ENCODE measurements at regions not wholly inside any gene's neighbourhood (a gene's known extent, or its start where the extent isn't known, plus 50 kb on each side); places are given as distances from the start of the nearest gene placed in this dataset.

DNA sequence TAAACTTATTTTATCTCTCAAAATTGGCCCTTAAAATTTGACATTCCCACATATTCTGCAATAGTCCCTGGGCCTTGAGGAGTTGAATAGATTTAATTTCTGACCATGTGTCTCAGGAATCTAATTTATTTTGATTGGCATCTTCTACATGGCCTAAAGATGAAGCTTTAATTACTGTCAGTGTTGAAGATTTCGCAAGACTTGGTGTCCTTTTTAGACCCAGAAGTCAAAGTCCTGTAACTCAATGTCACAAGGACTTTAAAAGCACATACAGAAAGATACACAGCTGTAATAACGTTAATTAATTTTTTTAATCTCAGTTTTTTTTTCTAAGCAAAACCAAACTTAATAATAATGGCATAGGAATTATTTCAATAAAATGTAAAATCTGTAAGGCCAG is 163.9 kb downstream of the SUCNR1 start:
- Histone ChIP-seq H3K14ac (ENCODE audit: insufficient read depth, low read length) (no peak overlapping the region), H3K23me2 (ENCODE audit: insufficient read length, low read depth, low read length, poor library complexity, severe bottlenecking) (no peaks in the 10 kb centered on the region), H3T11ph (ENCODE audit: low read length) (no peak overlapping the region), H2BK12ac (ENCODE audit: insufficient read length, low read depth, low read length) (no peak overlapping the region), H3K4me1 (ENCODE audit: insufficient read depth, low read length) (no peaks in the 10 kb centered on the region), H3K23ac (ENCODE audit: insufficient read length, low read depth, low read length) (no peak overlapping the region), H3K9me3 (ENCODE audit: control insufficient read depth, low read depth, low read length) (peaks cover 5% of the 10 kb centered on the region), H3K18ac (ENCODE audit: insufficient read length, low read depth, low read length) (no peak overlapping the region), H2AK5ac (ENCODE audit: insufficient read length, low read length) (no peak overlapping the region), H3K79me2 (ENCODE audit: insufficient read depth, low read length) (no peaks in the 10 kb centered on the region), H4K5ac (ENCODE audit: insufficient read length, low read depth, low read length) (no peak overlapping the region), H2BK5ac (ENCODE audit: insufficient read length, low read length) (no peak overlapping the region), H3K27ac (ENCODE audit: insufficient read length, low read depth, low read length) (no peak overlapping the region), H3K56ac (ENCODE audit: insufficient read length, low read depth, low read length) (no peak overlapping the region), H3K27me3 (ENCODE audit: insufficient read depth, low read length) (no peaks in the 10 kb centered on the region), H3K4ac (ENCODE audit: low read depth, low read length) (no peak overlapping the region), H2BK20ac (ENCODE audit: low read depth, low read length, poor library complexity, severe bottlenecking) (no peak overlapping the region), H2AFZ (ENCODE audit: low read length) (no peak overlapping the region), H2BK15ac (ENCODE audit: low read depth, low read length) (no peak overlapping the region), H3K79me1 (ENCODE audit: insufficient read depth, low read depth, low read length, poor library complexity, severe bottlenecking) (no peaks in the 10 kb centered on the region), H4K91ac (ENCODE audit: insufficient read length, low read depth, low read length) (no peak overlapping the region), H4K8ac (replicated peaks; ENCODE audit: insufficient read length, low read depth, low read length) (no peak overlapping the region), H4K20me1 (ENCODE audit: control insufficient read depth, insufficient read depth, insufficient read length) (no peaks in the 10 kb centered on the region), H3K4me2 (ENCODE audit: insufficient read depth, insufficient read length, low read length) (no peak overlapping the region), H2BK120ac (ENCODE audit: low read depth, low read length, poor library complexity, severe bottlenecking) (no peak overlapping the region), H3K9ac (ENCODE audit: extremely low read depth, insufficient read length, low read length) (no peak overlapping the region)
- no peak for DNase-seq
- WGBS (ENCODE audit: extremely low coverage, insufficient read length, low lambda C conversion rate): no CpG with 5 or more reads among the region's 2 CpGs
- Mint-ChIP-seq H3K27me3 (ENCODE audit: low read depth) (no peaks in the 10 kb centered on the region), H3K9me3 (peaks cover 41 to 42% of the 10 kb centered on the region in 2 experiments), H3K4me1 (peaks cover 0 to 4% of the 10 kb centered on the region in 2 experiments; a peak in 1 of 4 replicates), H3K36me3 (ENCODE audit: insufficient read depth in 1 of 3, low read depth in 3 of 3) (peaks cover 10 to 28% (median 16%) of the 10 kb centered on the region in 3 experiments), H3K27ac (no peak overlapping the region), H3K4me3 (no peak overlapping the region)
- TF ChIP-seq, protein P1, sequence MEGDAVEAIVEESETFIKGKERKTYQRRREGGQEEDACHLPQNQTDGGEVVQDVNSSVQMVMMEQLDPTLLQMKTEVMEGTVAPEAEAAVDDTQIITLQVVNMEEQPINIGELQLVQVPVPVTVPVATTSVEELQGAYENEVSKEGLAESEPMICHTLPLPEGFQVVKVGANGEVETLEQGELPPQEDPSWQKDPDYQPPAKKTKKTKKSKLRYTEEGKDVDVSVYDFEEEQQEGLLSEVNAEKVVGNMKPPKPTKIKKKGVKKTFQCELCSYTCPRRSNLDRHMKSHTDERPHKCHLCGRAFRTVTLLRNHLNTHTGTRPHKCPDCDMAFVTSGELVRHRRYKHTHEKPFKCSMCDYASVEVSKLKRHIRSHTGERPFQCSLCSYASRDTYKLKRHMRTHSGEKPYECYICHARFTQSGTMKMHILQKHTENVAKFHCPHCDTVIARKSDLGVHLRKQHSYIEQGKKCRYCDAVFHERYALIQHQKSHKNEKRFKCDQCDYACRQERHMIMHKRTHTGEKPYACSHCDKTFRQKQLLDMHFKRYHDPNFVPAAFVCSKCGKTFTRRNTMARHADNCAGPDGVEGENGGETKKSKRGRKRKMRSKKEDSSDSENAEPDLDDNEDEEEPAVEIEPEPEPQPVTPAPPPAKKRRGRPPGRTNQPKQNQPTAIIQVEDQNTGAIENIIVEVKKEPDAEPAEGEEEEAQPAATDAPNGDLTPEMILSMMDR (conservative IDR thresholded peaks at IDR 0.05): no peak

Data from H9 (cell line).